Activated CD4-positive, alpha-beta T cell treated with anti-CD3 and anti-CD28 coated beads, Interleukin-2, amount 50 U/mL, for 16 hours (primary cell): ENCODE measurements at regions not wholly inside any gene's neighbourhood (a gene's known extent, or its start where the extent isn't known, plus 50 kb on each side); places are given as distances from the start of the nearest gene placed in this dataset.

Experiments
- DNase-seq: peaks from one replicate; pipeline ENCODE4 v3.0.0-alpha.2; 2020

DNA sequence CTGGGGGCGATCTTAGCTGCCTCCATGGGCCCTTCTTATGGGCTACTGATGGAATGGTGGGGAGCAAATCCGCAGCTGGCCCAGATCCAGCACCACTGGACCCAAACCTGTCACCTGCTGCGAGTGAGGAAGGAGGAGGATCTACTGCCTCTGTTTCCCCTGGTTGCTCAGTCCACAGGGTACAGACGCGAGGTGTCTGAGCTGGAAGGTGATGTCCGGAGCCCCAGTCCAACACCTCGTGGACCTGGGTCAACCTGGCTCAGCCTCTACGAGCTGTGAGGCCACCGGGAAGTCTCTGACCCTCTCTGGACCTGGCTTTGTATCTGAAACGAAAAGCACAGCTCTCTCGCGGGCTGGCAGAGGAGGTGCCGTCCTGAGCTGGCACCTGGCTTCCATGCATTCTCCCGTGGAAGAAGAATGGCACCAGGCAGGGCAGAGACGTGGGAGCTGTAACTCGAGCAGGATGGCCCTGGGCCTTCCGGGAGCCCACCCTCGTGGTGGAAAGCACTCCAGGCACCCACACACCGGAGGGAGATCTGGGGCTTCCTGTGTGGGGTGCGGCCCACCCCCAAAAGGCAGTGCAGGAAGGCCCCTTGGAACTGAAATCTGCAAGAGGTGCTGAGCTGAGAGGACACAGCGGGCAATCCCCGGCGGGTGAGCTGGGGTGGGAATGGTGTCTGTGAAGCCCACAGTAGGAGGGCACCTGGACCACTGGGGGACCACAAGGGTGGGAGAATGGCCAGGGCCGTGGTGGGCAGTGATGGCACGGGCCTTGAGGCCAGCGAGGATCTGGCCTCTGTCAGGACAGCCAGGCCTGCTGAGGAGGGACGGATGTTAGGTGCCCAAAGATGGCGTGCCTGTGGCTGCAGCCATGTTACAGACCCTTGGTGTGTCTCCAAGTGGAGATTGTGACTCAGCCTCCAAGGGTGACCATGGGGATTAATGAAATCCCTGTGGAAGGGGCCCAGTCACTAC, 133.4 kb downstream of the OLFM1 start:
- no peak for DNase-seq

DNA sequence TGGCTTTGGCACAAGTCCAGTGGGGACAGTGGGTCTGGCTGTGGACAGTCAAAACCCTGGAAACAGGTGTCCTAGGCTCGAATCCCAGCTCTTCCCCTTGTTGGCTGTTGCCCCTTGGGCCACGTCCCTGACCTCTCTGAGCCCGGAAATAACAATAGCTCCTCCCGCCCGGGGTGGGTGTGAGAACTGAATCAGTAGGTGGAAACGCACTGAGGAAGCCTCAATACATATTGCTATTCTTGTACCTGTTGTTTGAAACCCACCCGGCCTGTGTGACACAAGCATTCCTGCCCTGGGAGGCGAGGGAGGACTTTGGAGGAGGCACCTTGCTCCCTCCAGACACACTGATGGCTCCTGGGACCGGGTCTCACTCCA, 134.1 kb downstream of the OLFM1 start:
- no peak for DNase-seq

DNA sequence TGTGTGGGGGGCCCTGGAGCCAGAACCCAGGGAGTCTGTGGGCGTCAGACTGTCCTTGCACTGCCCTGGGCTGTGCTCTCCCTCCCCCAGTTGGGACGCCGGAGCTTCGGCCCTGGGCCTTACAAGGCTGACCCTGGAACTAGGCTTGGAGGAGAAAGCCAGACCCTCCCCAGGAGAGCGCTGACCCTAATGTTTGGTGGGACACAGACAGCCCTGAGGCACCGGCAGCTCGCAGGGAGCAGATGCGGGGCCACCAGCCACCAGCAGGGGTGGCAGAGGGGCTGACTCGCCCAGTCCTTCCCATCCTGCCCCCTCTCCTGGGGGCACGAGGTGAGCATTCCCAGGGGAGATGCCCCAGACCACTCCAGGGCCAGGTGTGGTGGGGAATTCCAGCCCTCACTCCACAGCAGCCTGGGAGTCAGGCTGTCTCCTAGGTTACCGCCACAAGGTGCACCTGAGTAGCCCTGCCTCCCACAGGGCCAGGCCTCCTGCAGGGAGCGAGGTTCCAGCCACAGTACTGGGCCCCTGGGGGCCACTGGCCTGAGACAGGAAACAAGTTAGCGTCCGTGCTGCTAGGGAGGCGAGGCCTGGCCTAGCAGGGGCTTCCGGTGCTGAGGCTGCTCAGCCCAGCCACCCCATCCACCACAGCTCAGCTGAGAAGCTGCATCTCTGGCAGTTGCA, 134.6 kb downstream of the OLFM1 start:
- no peak for DNase-seq

GRCh38 chr9:135222881-135223760, 135.7 kb downstream of the OLFM1 start:
- no peak for DNase-seq

DNA sequence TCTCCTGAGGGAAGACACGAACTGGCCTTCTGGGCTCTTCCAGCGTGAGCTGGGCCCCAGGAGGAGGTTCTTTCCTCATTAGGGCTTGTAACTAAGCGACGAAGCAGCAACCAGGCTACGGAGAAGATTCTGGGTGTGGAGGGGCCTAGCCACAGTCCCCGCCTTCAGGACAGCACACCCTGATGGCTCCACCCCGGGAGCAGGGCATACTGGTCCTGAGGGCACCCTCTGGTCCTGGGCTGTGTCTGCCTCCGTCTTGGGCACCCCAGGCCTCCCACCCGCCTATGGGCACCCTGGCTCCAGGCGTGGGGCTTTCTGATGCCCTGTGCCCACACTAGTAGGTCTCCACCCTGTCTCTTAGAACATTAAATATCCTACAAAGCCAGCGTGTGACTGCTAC, 136.4 kb downstream of the OLFM1 start:
- no peak for DNase-seq

- no peak for DNase-seq
Measured at GRCh38 chr9:135224286-135224877, 136.9 kb downstream of the OLFM1 start.

- no peak for DNase-seq
Measured at GRCh38 chr9:135224921-135225541, 137.6 kb downstream of the OLFM1 start.

- no peak for DNase-seq
Measured at GRCh38 chr9:135225619-135226228, 138.3 kb downstream of the OLFM1 start.

- DNase-seq, result no peak
Measured at GRCh38 chr9:135226369-135227050, 139.0 kb downstream of the OLFM1 start.

GRCh38 chr9:135227641-135228251, 140.3 kb downstream of the OLFM1 start:
- no peak for DNase-seq

DNA sequence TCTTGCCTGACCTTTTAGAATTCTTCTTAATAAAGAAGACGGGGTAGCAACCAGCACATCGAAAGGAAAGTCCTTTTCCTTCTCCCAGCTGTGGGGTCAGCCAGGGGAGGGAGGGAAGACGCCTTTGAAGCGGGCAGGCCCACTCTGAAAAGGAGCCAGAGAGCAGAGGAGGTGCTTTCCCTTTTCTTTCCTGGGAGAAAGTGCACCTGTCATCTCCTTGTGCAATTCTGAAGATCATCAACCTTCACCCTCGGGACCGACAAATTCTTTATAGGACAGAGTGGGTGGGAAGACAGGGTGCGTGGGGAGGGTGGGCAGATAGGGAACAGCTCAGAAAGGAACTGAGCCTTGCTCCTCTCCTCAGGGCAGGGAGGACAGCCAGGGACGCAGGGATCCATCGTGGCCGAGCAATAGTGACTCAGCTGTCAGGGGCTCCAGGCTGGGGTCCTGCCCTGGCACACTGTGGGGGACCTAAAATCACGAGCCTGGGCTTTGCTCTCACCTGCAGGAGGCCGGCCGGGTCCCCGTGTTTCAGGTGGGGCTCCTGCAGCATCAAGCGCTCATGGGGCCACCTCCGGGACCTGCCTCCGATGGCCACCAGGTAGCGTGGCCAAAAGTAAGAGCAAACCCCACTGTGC, 141.0 kb downstream of the OLFM1 start:
- DNase-seq, result no peak

DNA sequence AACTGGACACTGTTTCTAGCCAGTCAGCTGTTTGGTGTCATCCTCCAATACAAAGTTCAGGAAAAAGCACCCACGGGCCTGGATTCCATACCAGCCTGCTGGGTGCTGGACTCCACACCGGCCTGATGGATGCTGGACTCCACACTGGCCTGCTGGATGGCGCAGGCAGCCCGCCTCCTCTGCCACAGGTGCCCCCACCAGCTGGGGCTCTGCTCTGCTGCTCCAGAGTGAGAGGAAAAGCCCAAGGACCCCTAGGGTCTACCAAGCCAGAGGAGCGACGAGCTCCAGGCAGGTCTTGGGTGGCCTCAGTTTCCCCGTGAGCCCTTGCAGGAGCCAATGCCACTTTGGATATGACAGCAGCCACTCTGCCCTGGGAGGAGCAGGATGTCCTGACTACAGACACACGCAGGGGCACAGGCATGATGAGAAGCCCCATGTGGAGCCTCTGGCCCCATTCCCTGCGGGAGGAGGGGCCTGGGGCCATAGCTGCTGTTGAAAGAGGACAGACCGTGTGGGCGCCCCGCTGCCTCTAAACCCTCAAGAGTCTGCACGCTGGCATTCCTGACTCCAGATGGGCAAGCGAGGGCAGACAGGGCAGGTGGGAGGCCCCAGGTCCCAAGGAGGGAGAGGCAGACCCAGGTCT, 141.6 kb downstream of the OLFM1 start:
- DNase-seq, result no peak

DNA sequence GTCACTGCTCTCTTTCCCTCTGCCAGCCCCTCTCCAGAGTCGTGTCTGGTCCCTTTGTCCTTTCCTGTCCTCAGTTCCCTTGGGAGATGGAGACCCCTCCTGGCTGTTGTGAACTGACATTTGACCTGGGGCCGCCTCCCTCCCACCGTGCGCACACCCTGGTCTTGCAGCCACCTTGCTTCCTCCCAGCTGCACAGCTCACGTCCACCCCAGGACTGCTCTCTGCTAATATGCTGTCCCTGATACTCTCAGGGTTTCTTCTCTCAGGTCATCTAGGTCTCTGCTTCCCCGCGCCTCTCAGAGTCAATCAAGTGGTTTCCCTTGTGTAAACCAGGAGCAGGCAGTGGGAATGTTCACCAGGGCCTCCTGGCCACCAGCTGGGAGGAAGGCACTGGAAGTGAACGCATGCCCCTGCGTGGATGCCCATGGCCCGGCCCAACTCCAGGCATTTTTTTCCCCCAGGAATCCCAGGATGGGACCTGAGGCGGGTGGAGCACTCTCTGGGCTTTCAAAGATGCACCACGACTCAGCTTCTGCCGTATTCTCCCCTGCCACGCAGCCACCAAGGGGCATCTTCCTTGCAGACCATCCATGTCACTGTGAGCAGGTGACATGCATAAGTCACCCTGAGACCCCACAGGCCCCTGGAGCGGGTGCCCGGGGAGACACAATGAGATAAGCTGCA, 142.4 kb downstream of the OLFM1 start:
- no peak for DNase-seq

DNA sequence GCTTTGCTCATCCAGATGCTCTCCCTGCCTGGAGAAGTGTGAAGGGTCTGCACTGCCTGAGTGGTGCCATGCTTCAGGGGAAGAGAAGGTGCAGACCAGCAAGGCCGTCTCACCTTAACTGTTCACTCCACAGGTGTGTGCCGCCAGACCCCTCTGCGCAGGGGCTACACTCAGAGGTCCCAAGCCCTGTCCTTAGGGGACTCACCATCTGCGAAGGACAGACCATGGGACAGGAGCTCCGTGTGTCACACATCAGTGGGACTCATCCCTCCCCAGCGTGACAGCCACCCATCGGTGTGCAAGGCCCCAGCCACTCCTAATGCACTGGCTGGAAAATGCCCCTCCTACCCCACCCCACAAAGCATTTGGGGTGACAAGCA, 142.9 kb downstream of the OLFM1 start:
- DNase-seq, result no peak

DNA sequence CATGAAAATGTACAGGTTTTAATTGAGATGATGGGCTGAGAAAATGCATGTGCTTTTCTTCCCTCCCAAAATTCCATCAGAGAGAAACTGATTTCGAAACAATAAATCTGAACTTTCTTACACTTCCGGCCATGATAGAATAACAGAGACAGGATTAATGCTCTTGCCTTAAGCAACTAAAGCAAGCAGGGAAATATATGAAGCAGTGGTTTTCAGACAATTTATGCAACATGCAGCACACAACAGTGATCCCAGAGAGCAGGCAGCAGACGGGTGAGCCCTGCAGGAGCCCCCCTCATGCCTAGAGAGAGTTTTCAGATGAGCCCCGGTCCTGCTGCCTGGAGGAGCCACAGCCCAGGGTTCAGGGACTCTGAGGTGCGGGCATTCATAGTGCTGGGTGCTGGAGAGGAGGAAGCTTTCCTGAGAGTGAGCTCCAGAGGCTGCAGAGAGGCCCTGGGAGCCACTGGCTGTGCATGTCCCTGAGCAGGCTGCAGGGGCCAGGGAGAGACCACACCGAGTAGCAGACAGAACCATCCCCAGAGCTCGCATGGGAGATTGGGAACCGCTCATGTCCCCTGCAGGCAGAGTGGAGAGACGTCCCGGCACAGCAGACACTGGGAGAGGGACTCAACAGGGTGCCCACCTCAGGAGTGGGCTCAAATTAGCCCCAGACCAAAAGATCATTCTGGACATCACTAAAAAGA, 143.5 kb downstream of the OLFM1 start:
- no peak for DNase-seq

- DNase-seq, result no peak
Measured at GRCh38 chr9:135239100-135239768, 151.8 kb downstream of the OLFM1 start.

DNA sequence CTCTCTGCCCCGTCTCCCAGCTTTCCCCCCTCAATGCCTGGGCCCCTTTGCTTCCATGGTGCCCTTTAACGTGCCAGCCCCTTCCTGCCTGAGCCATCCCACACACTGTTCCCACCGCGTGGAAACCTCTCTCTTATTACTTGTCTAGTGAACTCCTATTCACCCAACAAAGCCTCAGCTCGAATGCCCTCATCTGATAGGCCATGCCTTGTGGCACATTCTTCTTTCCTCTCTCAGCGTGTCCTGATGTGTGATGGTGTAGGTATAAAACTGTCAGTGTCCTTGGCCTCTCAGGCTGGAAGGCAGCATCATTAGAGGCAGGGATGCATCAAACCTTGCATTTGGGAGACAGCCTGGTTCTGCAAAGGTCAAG, 152.3 kb downstream of the OLFM1 start:
- DNase-seq, result no peak

DNA sequence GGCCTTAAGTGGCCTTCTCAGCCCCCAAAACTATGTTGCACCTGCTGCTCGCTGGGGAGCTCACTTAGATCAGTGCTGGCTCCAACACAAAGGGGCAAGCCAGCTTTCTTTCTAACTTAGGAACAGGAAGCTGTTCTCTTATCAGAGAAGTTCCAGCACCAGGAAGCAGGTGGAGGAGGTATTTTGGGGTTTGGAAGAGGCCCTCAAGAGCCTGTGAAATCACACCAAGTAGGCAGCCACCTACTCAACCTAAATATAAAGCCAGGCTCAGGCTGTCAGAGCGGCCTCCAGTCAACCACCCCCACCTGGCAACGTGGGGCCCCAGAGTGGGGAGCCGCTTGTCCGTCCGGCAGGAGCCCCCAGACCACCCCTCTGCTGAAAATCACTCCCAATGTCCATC, 152.8 kb downstream of the OLFM1 start:
- no peak for DNase-seq
